Natural killer cell treated with Interleukin-12 subunit alpha and Interleukin-12 subunit beta and Interleukin-15 and Interleukin-18, amount 100 ng/mL, for 72 hours (primary cell): ENCODE measurements at regions not wholly inside any gene's neighbourhood (a gene's known extent, or its start where the extent isn't known, plus 50 kb on each side); places are given as distances from the start of the nearest gene placed in this dataset.

ENCODE experiments used
- ATAC-seq, 2 donors: fragments of 150-1000 bp; cut with Tn5 transposase in 1 of 2; sonication (Bioruptor Pico), chemical (Tn5 transposase) in 1 of 2; 2 replicates each; pipeline ENCODE4 v1.10.0; 2021
- DNase-seq: peaks from one replicate; pipeline ENCODE4 v3.0.0; 2022; ENCODE audit warnings: low spot score
- H3K27ac Mint-ChIP-seq, 2 donors: 1 replicate in 1 of 2; 2 replicates in 1 of 2; pipeline ENCODE4 v1.8.0; 2022; ENCODE audit warnings: mixed read lengths in 2 of 2, mild to moderate bottlenecking in 1 of 2, moderate library complexity in 1 of 2
- H3K27me3 Mint-ChIP-seq, 2 donors: 1 replicate in 1 of 2; 2 replicates in 1 of 2; pipeline ENCODE4 v1.8.0; 2022; ENCODE audit warnings: mixed read lengths in 2 of 2
- H3K36me3 Mint-ChIP-seq: one replicate; pipeline ENCODE4 v1.8.0; 2022; ENCODE audit warnings: mixed read lengths
- H3K4me1 Mint-ChIP-seq, 2 donors: 1 replicate in 1 of 2; 2 replicates in 1 of 2; pipeline ENCODE4 v1.8.0; 2022; ENCODE audit warnings: low read depth in 2 of 2, mixed read lengths in 2 of 2, mild to moderate bottlenecking in 1 of 2
- H3K4me3 Mint-ChIP-seq: one replicate; pipeline ENCODE4 v1.8.0; 2022; ENCODE audit warnings: mixed read lengths
- H3K9me3 Mint-ChIP-seq: 2 replicates; pipeline ENCODE4 v1.8.0; 2022; ENCODE audit warnings: mixed read lengths

GRCh38 chr21:27158967-27159366 lies 192.1 kb upstream of the ADAMTS5 start:
- ATAC-seq = no peak
- no peaks in the 10 kb centered on the region for H3K36me3 Mint-ChIP-seq
- no peaks in the 10 kb centered on the region for H3K27me3 Mint-ChIP-seq
- no peak for DNase-seq
- H3K9me3 Mint-ChIP-seq = peaks cover 13% of the 10 kb centered on the region
- no peak overlapping the region for H3K27ac Mint-ChIP-seq
- H3K4me1 Mint-ChIP-seq = no peaks in the 10 kb centered on the region
- no peak overlapping the region for H3K4me3 Mint-ChIP-seq

DNA sequence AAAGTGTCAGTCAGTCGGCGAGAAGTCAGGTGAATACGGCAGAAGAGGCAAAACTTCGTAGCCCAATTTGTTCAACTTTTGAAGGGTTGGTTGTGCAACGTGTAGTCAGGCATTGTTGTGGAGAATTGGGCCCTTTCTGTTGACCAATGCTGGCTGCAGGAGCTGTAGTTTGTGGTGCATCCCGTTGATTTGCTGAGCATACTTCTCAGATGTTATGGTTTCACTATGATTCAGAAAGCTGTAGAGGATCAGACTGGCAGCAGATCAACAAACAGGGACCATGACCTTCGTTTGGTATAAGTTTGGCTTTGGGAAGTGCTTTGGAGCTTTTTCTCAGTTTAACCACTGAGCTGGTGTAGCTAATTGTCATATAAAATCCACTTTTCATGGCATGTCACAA lies 190.2 kb upstream of the ADAMTS5 start:
- Mint-ChIP-seq H3K9me3 (peaks cover 26% of the 10 kb centered on the region), H3K36me3 (no peaks in the 10 kb centered on the region), H3K27ac (no peak overlapping the region), H3K4me3 (no peak overlapping the region), H3K4me1 (no peaks in the 10 kb centered on the region), H3K27me3 (no peaks in the 10 kb centered on the region)
- DNase-seq (no peak), ATAC-seq (no peak)

DNA sequence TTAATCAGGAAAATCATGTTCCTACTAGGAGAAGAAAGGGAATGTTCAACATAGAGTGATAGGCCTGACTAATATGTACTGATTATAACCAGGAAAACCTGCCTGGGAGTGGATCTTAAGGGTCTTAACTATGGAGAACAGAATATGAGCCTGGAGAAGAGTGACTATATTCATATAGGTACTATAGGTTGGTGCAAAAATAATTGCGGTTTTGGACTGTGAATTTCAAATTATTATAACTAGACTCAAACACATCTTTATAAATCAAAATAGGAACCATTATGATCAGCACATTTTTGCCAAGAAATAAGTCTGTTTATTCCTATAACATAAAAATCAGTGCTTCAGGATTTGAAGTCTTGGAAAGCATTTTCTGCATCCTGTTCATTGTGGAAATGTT lies 189.8 kb upstream of the ADAMTS5 start:
- Mint-ChIP-seq H3K27me3 (no peaks in the 10 kb centered on the region), H3K9me3 (peaks cover 27% of the 10 kb centered on the region), H3K27ac (no peak overlapping the region), H3K4me1 (no peaks in the 10 kb centered on the region), H3K36me3 (no peaks in the 10 kb centered on the region), H3K4me3 (no peak overlapping the region)
- DNase-seq (no peak), ATAC-seq (no peak)

GRCh38 chr21:27155130-27155500 lies 188.2 kb upstream of the ADAMTS5 start:
- Mint-ChIP-seq H3K9me3 (peaks cover 40% of the 10 kb centered on the region), H3K36me3 (peaks cover 8% of the 10 kb centered on the region), H3K27ac (no peak overlapping the region), H3K4me1 (no peaks in the 10 kb centered on the region), H3K4me3 (no peak overlapping the region), H3K27me3 (no peaks in the 10 kb centered on the region)
- DNase-seq (no peak), ATAC-seq (no peak)

GRCh38 chr21:27154451-27155129 lies 187.7 kb upstream of the ADAMTS5 start:
- Mint-ChIP-seq H3K27ac (no peak overlapping the region), H3K4me1 (no peaks in the 10 kb centered on the region), H3K36me3 (peaks cover 12% of the 10 kb centered on the region), H3K27me3 (no peaks in the 10 kb centered on the region), H3K9me3 (peaks cover 44% of the 10 kb centered on the region), H3K4me3 (no peak overlapping the region)
- ATAC-seq (no peak), DNase-seq (no peak)

- H3K36me3 Mint-ChIP-seq = peaks cover 12% of the 10 kb centered on the region
- no peak overlapping the region for H3K27ac Mint-ChIP-seq
- no peak overlapping the region for H3K4me3 Mint-ChIP-seq
- peaks cover 42% of the 10 kb centered on the region for H3K9me3 Mint-ChIP-seq
- H3K4me1 Mint-ChIP-seq = no peaks in the 10 kb centered on the region
- ATAC-seq (no peak), DNase-seq (no peak)
- no peaks in the 10 kb centered on the region for H3K27me3 Mint-ChIP-seq
These were observed 186.1 kb upstream of the ADAMTS5 start for GRCh38 chr21:27152996-27153395.

DNA sequence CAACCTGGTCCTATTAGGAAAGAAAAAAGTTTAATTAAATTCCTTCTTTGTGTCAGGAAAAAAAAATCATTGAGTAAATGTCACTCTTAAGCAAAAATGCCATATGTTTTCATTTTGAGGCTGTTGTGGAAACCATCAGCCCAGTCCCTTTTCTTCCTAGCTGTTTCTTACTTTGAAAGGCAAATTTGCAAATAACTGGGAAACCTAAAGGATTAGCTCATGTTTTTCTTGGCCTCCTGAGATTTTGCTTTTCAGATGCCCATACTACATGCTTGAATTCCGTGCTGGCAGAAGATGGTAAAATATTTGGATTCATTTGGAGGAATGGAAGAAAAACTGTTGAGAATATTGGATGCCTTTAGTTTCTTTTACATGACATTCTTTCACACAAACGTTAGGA lies 182.1 kb upstream of the ADAMTS5 start:
- no peak for DNase-seq

GRCh38 chr21:27146268-27146667 lies 179.4 kb upstream of the ADAMTS5 start:
- Mint-ChIP-seq H3K27me3 (no peaks in the 10 kb centered on the region), H3K4me3 (no peak overlapping the region), H3K4me1 (no peaks in the 10 kb centered on the region), H3K27ac (no peak overlapping the region), H3K9me3 (peaks cover 17% of the 10 kb centered on the region), H3K36me3 (peaks cover 12% of the 10 kb centered on the region)
- ATAC-seq (no peak), DNase-seq (no peak)

More for the DNA sequence above, 182.1 kb upstream of the ADAMTS5 start:
- Mint-ChIP-seq H3K4me3 (no peak overlapping the region), H3K9me3 (peaks cover 35% of the 10 kb centered on the region), H3K27ac (no peak overlapping the region), H3K4me1 (no peaks in the 10 kb centered on the region), H3K27me3 (no peaks in the 10 kb centered on the region), H3K36me3 (peaks cover 12% of the 10 kb centered on the region)
- no peak for ATAC-seq

- Mint-ChIP-seq H3K27me3 (no peaks in the 10 kb centered on the region), H3K4me3 (no peak overlapping the region), H3K27ac (no peak overlapping the region), H3K36me3 (peaks cover 5% of the 10 kb centered on the region), H3K9me3 (peaks cover 14% of the 10 kb centered on the region), H3K4me1 (no peaks in the 10 kb centered on the region)
- no peak for ATAC-seq
- DNase-seq = no peak
These were observed 178.4 kb upstream of the ADAMTS5 start for GRCh38 chr21:27145134-27145798.

- Mint-ChIP-seq H3K27me3 (no peaks in the 10 kb centered on the region), H3K36me3 (no peaks in the 10 kb centered on the region), H3K4me3 (no peak overlapping the region), H3K27ac (no peak overlapping the region), H3K4me1 (no peaks in the 10 kb centered on the region), H3K9me3 (peaks cover 11% of the 10 kb centered on the region)
- ATAC-seq (no peak), DNase-seq (no peak)
These were observed 176.6 kb upstream of the ADAMTS5 start for GRCh38 chr21:27143476-27143875.

GRCh38 chr21:27139526-27139925 lies 172.6 kb upstream of the ADAMTS5 start:
- H3K36me3 Mint-ChIP-seq = no peaks in the 10 kb centered on the region

GRCh38 chr21:27134516-27134915 lies 167.6 kb upstream of the ADAMTS5 start:
- ATAC-seq = no peak
- no peaks in the 10 kb centered on the region for H3K4me1 Mint-ChIP-seq
- no peak for DNase-seq
- H3K36me3 Mint-ChIP-seq = no peaks in the 10 kb centered on the region
- no peak overlapping the region for H3K4me3 Mint-ChIP-seq
- no peaks in the 10 kb centered on the region for H3K27me3 Mint-ChIP-seq
- H3K27ac Mint-ChIP-seq = no peak overlapping the region
- peaks cover 8% of the 10 kb centered on the region for H3K9me3 Mint-ChIP-seq

More at GRCh38 chr21:27139526-27139925, 172.6 kb upstream of the ADAMTS5 start:
- Mint-ChIP-seq H3K4me3 (no peak overlapping the region), H3K9me3 (peaks cover 9% of the 10 kb centered on the region), H3K4me1 (no peaks in the 10 kb centered on the region), H3K27ac (no peak overlapping the region), H3K27me3 (no peaks in the 10 kb centered on the region)
- DNase-seq = no peak
- ATAC-seq = no peak

DNA sequence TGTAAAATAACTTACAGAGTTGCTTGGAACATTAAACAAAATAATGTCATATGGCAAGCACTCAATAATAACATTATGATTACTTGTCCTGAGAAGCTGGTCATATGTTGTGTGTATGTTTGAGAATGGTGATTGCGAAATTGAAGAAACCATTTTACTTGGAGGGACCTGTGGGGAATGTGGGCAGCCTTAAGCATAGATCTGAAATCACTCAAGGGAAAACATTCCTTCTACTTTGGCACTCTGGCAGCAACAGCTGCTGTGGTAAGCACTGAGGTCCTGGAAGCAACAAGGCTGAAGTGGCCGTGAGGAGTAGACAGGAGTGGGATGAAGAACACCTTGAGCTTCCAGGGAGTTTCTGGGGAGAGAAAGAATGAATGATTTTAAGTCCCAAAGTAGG lies 165.4 kb upstream of the ADAMTS5 start:
- no peak for DNase-seq
- Mint-ChIP-seq H3K4me1 (no peaks in the 10 kb centered on the region), H3K36me3 (no peaks in the 10 kb centered on the region)

GRCh38 chr21:27130154-27130553 lies 163.3 kb upstream of the ADAMTS5 start:
- peaks cover 8% of the 10 kb centered on the region for H3K9me3 Mint-ChIP-seq
- no peak for ATAC-seq
- H3K4me1 Mint-ChIP-seq = no peaks in the 10 kb centered on the region
- H3K27ac Mint-ChIP-seq = no peak overlapping the region
- H3K4me3 Mint-ChIP-seq = no peak overlapping the region
- H3K36me3 Mint-ChIP-seq = no peaks in the 10 kb centered on the region
- no peak for DNase-seq
- H3K27me3 Mint-ChIP-seq = no peaks in the 10 kb centered on the region

More for the DNA sequence above, 165.4 kb upstream of the ADAMTS5 start:
- ATAC-seq = no peak
- no peaks in the 10 kb centered on the region for H3K27me3 Mint-ChIP-seq
- H3K9me3 Mint-ChIP-seq = peaks cover 8% of the 10 kb centered on the region
- H3K27ac Mint-ChIP-seq = no peak overlapping the region
- no peak overlapping the region for H3K4me3 Mint-ChIP-seq

- ATAC-seq (no peak), DNase-seq (no peak)
- Mint-ChIP-seq H3K36me3 (no peaks in the 10 kb centered on the region), H3K9me3 (peaks cover 11% of the 10 kb centered on the region), H3K27me3 (no peaks in the 10 kb centered on the region), H3K4me3 (no peak overlapping the region), H3K27ac (no peak overlapping the region), H3K4me1 (no peaks in the 10 kb centered on the region)
These were observed 162.8 kb upstream of the ADAMTS5 start for GRCh38 chr21:27129694-27130093.
